ENCODE measurements at regions not wholly inside any gene's neighbourhood (a gene's known extent, or its start where the extent isn't known, plus 50 kb on each side); places are given as distances from the start of the nearest gene placed in this dataset.

DNA sequence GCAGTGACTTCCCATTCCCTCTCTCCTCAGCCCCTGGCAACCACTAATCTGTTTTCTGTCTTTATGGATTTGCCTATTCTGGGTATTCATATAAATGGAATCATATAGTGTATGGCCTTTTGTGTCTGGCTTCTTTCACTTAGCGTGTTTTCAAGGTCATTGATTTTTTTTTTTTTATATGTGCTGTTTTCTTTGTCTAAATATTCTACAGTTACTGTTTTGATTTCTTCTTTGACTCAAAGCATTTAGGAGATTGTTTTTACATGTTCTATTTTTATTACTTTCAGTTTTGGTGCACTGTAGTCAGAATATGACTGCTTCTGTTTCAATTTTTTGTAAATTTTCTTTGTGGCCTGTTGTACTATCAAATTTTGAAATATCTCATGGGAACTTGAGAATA, 71.9 kb upstream of the RNU6-1 start:
- peaks cover 9% of the 10 kb centered on the region for H3K9me3 ChIP-seq (ENCODE audit: control insufficient read depth, low read length)
- no peak overlapping the region for H3K4me3 ChIP-seq (ENCODE audit: insufficient read depth in 1 of 2, low read depth in 1 of 2, low read length in 2 of 2)
- H2BK15ac ChIP-seq (ENCODE audit: low read depth, poor library complexity, severe bottlenecking), result no peak overlapping the region
- H4K91ac ChIP-seq (ENCODE audit: low read length), result no peak overlapping the region
- no peak overlapping the region for H4K8ac ChIP-seq (ENCODE audit: low read length)
- peaks cover 6% of the 10 kb centered on the region for H3K4me1 ChIP-seq (ENCODE audit: control insufficient read depth, insufficient read depth, low read depth, low read length)
- H2AFZ ChIP-seq (ENCODE audit: low read depth, low read length), result no peak overlapping the region
- no peak overlapping the region for H3K4ac ChIP-seq (ENCODE audit: low read depth in 1 of 2, low read length in 2 of 2)
- no peaks in the 10 kb centered on the region for H3K27me3 ChIP-seq (ENCODE audit: control insufficient read depth in 1 of 2, insufficient read depth in 1 of 2, low read length in 2 of 2)
- H2BK5ac ChIP-seq (ENCODE audit: low read depth, low read length, poor library complexity, severe bottlenecking), result no peak overlapping the region
- H3K14ac ChIP-seq (ENCODE audit: low read length in 2 of 2), result no peak overlapping the region
- H3K27ac ChIP-seq (ENCODE audit: low read length, poor library complexity, severe bottlenecking), result no peak overlapping the region
- H3K4me2 ChIP-seq (ENCODE audit: low read length, poor library complexity, severe bottlenecking), result no peak overlapping the region
- H2BK120ac ChIP-seq (ENCODE audit: low read depth, low read length), result no peak overlapping the region
- no peak overlapping the region for H3K9ac ChIP-seq (ENCODE audit: low read length)
- no peak for DNase-seq
- H2BK12ac ChIP-seq (ENCODE audit: low read length in 2 of 2), result no peak overlapping the region
- H3K36me3 ChIP-seq (ENCODE audit: control insufficient read depth in 1 of 2, insufficient read depth in 2 of 2, low read depth in 1 of 2, low read length in 2 of 2), result no peaks in the 10 kb centered on the region
- H3K23ac ChIP-seq (ENCODE audit: low read length in 2 of 2), result no peak overlapping the region
- H3K18ac ChIP-seq (ENCODE audit: low read depth in 1 of 2, low read length in 2 of 2), result no peak overlapping the region
- H2AK5ac ChIP-seq (ENCODE audit: low read length, severe bottlenecking), result no peak overlapping the region
- no peaks in the 10 kb centered on the region for H3K79me1 ChIP-seq (replicated peaks; ENCODE audit: low read length, poor library complexity, severe bottlenecking)
- 0% methylated on average over 1 of the region's 1 CpG for WGBS

DNA sequence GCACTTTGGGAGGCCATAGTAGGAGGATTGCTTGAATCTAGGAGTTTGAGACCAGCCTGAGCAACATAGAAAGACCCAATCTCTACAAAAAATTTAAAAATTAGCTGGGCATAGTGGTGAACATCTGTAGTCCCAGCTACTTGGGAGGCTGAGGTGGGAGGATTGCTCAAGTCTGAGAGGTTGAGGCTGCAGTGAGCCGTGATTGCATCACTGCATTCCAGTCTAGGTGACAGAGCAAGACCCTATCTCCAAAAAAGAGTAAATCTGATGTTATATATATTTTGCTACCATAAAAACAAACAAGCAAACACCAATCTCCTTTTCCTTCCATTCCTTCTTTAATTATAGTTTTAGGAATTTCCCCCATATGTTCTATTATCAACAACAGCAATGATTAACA, 74.2 kb upstream of the RNU6-1 start:
- H3K79me1 ChIP-seq (replicated peaks; ENCODE audit: low read length, poor library complexity, severe bottlenecking), result no peaks in the 10 kb centered on the region
- no peak overlapping the region for H3K4me3 ChIP-seq (ENCODE audit: insufficient read depth in 1 of 2, low read depth in 1 of 2, low read length in 2 of 2)
- H2BK120ac ChIP-seq (ENCODE audit: low read depth, low read length), result no peak overlapping the region
- H3K27me3 ChIP-seq (ENCODE audit: control insufficient read depth in 1 of 2, insufficient read depth in 1 of 2, low read length in 2 of 2), result no peaks in the 10 kb centered on the region
- no peak overlapping the region for H4K91ac ChIP-seq (ENCODE audit: low read length)
- peak overlapping the region in 1 of 2 experiments; percentile 21 for H3K18ac ChIP-seq (ENCODE audit: low read depth in 1 of 2, low read length in 2 of 2)
- no peak overlapping the region for H2AFZ ChIP-seq (ENCODE audit: low read depth, low read length)
- no peak overlapping the region for H2AK5ac ChIP-seq (ENCODE audit: low read length, severe bottlenecking)
- H3K14ac ChIP-seq (ENCODE audit: low read length in 2 of 2), result no peak overlapping the region
- H3K9ac ChIP-seq (ENCODE audit: low read length), result no peak overlapping the region
- WGBS, result no CpG with 5 or more reads among the region's 1 CpG
- H3K4me2 ChIP-seq (ENCODE audit: low read length, poor library complexity, severe bottlenecking), result no peak overlapping the region
- H4K8ac ChIP-seq (ENCODE audit: low read length), result no peak overlapping the region
- no peak overlapping the region for H2BK12ac ChIP-seq (ENCODE audit: low read length in 2 of 2)
- no peaks in the 10 kb centered on the region for H3K36me3 ChIP-seq (ENCODE audit: control insufficient read depth in 1 of 2, insufficient read depth in 2 of 2, low read depth in 1 of 2, low read length in 2 of 2)
- peaks cover 15% of the 10 kb centered on the region for H3K9me3 ChIP-seq (ENCODE audit: control insufficient read depth, low read length)
- no peak overlapping the region for H3K27ac ChIP-seq (ENCODE audit: low read length, poor library complexity, severe bottlenecking)
- H2BK5ac ChIP-seq (ENCODE audit: low read depth, low read length, poor library complexity, severe bottlenecking), result no peak overlapping the region
- peak overlapping the region in 1 of 2 experiments; percentile 33 for H3K4ac ChIP-seq (ENCODE audit: low read depth in 1 of 2, low read length in 2 of 2)
- H3K23ac ChIP-seq (ENCODE audit: low read length in 2 of 2), result no peak overlapping the region
- H3K4me1 ChIP-seq (ENCODE audit: control insufficient read depth, insufficient read depth, low read depth, low read length), result peaks cover 7% of the 10 kb centered on the region
- H2BK15ac ChIP-seq (ENCODE audit: low read depth, poor library complexity, severe bottlenecking), result no peak overlapping the region
- no peak for DNase-seq

GRCh38 chr15:67914537-67915460, 75.0 kb upstream of the RNU6-1 start:
- peak; percentile 66 for DNase-seq
- Histone ChIP-seq H3K4me2 (ENCODE audit: low read length, poor library complexity, severe bottlenecking) (no peak overlapping the region), H2BK15ac (ENCODE audit: low read depth, poor library complexity, severe bottlenecking) (no peak overlapping the region), H2BK12ac (ENCODE audit: low read length in 2 of 2) (peak overlapping the region; percentile 53 to 87), H3K27me3 (ENCODE audit: control insufficient read depth in 1 of 2, insufficient read depth in 1 of 2, low read length in 2 of 2) (no peaks in the 10 kb centered on the region), H2AFZ (ENCODE audit: low read depth, low read length) (no peak overlapping the region), H3K4me3 (ENCODE audit: insufficient read depth in 1 of 2, low read depth in 1 of 2, low read length in 2 of 2) (peak overlapping the region in 1 of 2 experiments; percentile 46), H3K9me3 (ENCODE audit: control insufficient read depth, low read length) (peaks cover 12% of the 10 kb centered on the region), H4K91ac (ENCODE audit: low read length) (no peak overlapping the region), H3K9ac (ENCODE audit: low read length) (peak overlapping the region; percentile 6), H3K4me1 (ENCODE audit: control insufficient read depth, insufficient read depth, low read depth, low read length) (peaks cover 7% of the 10 kb centered on the region), H2BK5ac (ENCODE audit: low read depth, low read length, poor library complexity, severe bottlenecking) (no peak overlapping the region), H3K18ac (ENCODE audit: low read depth in 1 of 2, low read length in 2 of 2) (peak overlapping the region; percentile 57 to 64), H2AK5ac (ENCODE audit: low read length, severe bottlenecking) (no peak overlapping the region), H4K8ac (ENCODE audit: low read length) (peak overlapping the region; percentile 47), H2BK120ac (ENCODE audit: low read depth, low read length) (no peak overlapping the region), H3K14ac (ENCODE audit: low read length in 2 of 2) (no peak overlapping the region), H3K79me1 (replicated peaks; ENCODE audit: low read length, poor library complexity, severe bottlenecking) (no peaks in the 10 kb centered on the region), H3K27ac (ENCODE audit: low read length, poor library complexity, severe bottlenecking) (peak overlapping the region; percentile 28), H3K36me3 (ENCODE audit: control insufficient read depth in 1 of 2, insufficient read depth in 2 of 2, low read depth in 1 of 2, low read length in 2 of 2) (no peaks in the 10 kb centered on the region), H3K23ac (ENCODE audit: low read length in 2 of 2) (no peak overlapping the region), H3K4ac (ENCODE audit: low read depth in 1 of 2, low read length in 2 of 2) (peak overlapping the region in 1 of 2 experiments; percentile 85)
- 36% methylated on average over 6 of the region's 6 CpGs for WGBS

All from mesenchymal stem cell (in vitro differentiated cells and primary cell).